Neural progenitor cell (in vitro differentiated cells): ENCODE measurements at regions not wholly inside any gene's neighbourhood (a gene's known extent, or its start where the extent isn't known, plus 50 kb on each side); places are given as distances from the start of the nearest gene placed in this dataset.
A peak's percentile ranks its signal among the peaks of the same experiment; 100 is the strongest.

ENCODE experiments used
- EZH2 ChIP-seq: fragments of 200-600 bp; sonication (generic); IDR thresholded peaks from 2 replicates; pipeline ENCODE4 v1.6.1; 2017; ENCODE audit warnings: antibody characterized with exemption, mild to moderate bottlenecking, moderate library complexity
- EZH2phosphoT487 ChIP-seq: fragments of 200-600 bp; sonication (generic); IDR thresholded peaks from 2 replicates; pipeline ENCODE4 v1.6.1; 2017; ENCODE audit warnings: antibody characterized with exemption
- TF ChIP-seq, protein P1 (sequence below): fragments of 200-600 bp; sonication (generic); IDR thresholded peaks from 2 replicates; pipeline ENCODE4 v1.5.1; 2017; ENCODE audit warnings: antibody characterized with exemption, mild to moderate bottlenecking

DNA sequence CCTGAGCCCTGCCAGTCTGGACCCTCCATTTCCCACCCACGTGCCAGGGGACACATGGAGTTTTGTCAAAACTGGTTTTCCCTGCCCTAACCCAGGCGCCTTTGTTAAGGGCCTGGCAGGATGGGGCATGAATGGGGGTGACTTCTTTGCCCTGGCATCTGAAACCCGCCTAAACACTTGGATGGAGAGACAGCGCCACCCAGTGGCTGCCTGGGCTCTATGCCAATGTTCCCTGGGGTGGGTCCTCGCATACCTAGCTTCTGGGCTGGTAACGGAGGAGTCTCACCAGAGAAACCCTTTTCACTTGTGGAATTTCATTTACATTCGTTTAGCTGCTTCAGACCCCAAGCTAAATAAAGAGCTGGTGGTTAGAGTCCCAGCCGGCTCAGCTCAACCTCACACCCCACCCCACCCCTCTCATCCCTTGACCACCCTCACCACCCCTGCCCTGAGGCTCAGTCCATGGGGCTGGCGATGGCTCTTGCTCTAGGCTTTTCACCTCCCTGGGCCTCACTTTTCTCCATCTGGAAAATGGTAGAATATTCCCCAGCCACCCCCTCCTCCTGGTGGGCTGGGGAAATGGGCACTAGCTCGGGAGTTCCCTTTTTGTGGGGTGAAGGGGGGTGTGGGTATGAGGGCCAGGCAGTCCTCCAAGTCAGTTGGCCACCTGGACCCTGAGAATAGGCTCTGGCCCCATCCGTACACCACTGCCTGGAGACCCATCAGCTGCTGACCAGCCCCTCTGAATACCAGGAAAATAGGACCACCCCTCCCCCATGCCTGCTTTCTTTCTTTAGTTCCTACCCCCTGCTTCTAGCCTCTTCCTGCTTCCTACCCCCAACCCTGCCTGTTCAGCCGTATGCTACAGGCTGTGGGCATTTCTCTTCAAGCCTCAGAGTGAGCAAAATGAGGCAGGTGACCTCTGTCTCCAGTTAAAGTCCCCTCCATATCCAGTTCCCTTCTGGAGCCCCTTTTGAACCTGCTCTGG is 57.1 kb upstream of the PJA1 start:
- TF ChIP-seq EZH2phosphoT487 (no peak), EZH2 (no peak)
- TF ChIP-seq, protein P1, sequence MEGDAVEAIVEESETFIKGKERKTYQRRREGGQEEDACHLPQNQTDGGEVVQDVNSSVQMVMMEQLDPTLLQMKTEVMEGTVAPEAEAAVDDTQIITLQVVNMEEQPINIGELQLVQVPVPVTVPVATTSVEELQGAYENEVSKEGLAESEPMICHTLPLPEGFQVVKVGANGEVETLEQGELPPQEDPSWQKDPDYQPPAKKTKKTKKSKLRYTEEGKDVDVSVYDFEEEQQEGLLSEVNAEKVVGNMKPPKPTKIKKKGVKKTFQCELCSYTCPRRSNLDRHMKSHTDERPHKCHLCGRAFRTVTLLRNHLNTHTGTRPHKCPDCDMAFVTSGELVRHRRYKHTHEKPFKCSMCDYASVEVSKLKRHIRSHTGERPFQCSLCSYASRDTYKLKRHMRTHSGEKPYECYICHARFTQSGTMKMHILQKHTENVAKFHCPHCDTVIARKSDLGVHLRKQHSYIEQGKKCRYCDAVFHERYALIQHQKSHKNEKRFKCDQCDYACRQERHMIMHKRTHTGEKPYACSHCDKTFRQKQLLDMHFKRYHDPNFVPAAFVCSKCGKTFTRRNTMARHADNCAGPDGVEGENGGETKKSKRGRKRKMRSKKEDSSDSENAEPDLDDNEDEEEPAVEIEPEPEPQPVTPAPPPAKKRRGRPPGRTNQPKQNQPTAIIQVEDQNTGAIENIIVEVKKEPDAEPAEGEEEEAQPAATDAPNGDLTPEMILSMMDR, result peak; percentile 78
